HFFc6 (cell line): ENCODE measurements at regions not wholly inside any gene's neighbourhood (a gene's known extent, or its start where the extent isn't known, plus 50 kb on each side); places are given as distances from the start of the nearest gene placed in this dataset.
A peak's percentile ranks its signal among the peaks of the same experiment; 100 is the strongest.

Experiments used
- DNase-seq: peaks from one replicate; pipeline ENCODE4 v3.0.0-alpha.2; 2018
- H3K27ac Mint-ChIP-seq: 2 replicates; pipeline ENCODE4 v1.8.0; 2020; ENCODE audit warnings: mild to moderate bottlenecking, mixed read lengths
- H3K27me3 Mint-ChIP-seq: 2 replicates; pipeline ENCODE4 v1.8.0; 2021; ENCODE audit warnings: mild to moderate bottlenecking, moderate library complexity, mixed read lengths; ENCODE audit not compliant: insufficient read depth
- H3K36me3 Mint-ChIP-seq: 2 replicates; pipeline ENCODE4 v1.8.0; 2021; ENCODE audit warnings: low read depth, mixed read lengths
- H3K4me1 Mint-ChIP-seq: 2 replicates; pipeline ENCODE4 v1.8.0; 2020; ENCODE audit warnings: low read depth, mixed read lengths
- H3K4me3 Mint-ChIP-seq: 2 replicates; pipeline ENCODE4 v1.8.0; 2020; ENCODE audit warnings: mild to moderate bottlenecking, moderate library complexity, mixed read lengths
- H3K9me3 Mint-ChIP-seq: 2 replicates; pipeline ENCODE4 v1.8.0; 2020; ENCODE audit warnings: mild to moderate bottlenecking, mixed read lengths
- CTCF ChIP-seq: fragments of 200-600 bp; sonication (generic); IDR thresholded peaks from 2 replicates; pipeline ENCODE4 v1.5.0; 2021; ENCODE audit warnings: antibody characterized with exemption, mild to moderate bottlenecking

DNA sequence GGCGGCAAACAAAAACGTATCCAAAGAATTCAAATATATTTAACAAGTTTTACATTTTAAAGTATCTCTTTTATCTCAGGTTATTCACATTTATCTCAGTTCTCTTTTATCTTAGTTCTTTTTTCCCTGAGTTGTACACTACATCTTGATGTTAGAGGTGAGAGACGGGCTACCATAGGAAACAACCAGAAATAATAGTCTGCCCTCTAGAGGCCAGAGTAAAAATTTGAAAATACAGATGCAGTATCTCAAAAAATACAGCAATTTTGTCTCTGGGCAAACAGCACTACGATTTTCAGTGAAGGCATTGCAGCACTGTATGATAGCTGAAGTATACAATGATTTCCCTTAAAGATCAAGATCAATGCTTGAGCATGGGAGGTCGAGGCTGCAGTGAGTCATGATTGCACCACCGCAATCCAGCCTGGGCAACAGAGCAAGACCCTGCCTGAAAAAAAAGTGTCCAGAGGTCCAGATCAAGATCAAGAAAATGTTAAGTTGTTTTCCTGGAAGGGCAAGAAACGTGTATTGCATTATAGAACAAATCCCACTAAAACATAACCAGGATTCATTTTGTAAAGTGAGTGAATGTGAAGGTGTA lies 82.6 kb upstream of the ATP11B start:
- H3K9me3 Mint-ChIP-seq = no peaks in the 10 kb centered on the region
- no peak overlapping the region for H3K4me3 Mint-ChIP-seq
- peaks cover 18% of the 10 kb centered on the region for H3K27me3 Mint-ChIP-seq
- TF ChIP-seq CTCF = peak; percentile 87
- peak; percentile 27 for DNase-seq
- no peak overlapping the region for H3K27ac Mint-ChIP-seq
- H3K36me3 Mint-ChIP-seq = no peaks in the 10 kb centered on the region
- no peaks in the 10 kb centered on the region; the same call in 1 of the 2 replicates for H3K4me1 Mint-ChIP-seq

GRCh38 chr3:182711261-182711683 lies 82.0 kb upstream of the ATP11B start:
- Mint-ChIP-seq H3K27me3 (peaks cover 18% of the 10 kb centered on the region), H3K36me3 (no peaks in the 10 kb centered on the region), H3K4me3 (no peak overlapping the region), H3K4me1 (no peaks in the 10 kb centered on the region; the same call in 1 of the 2 replicates), H3K27ac (no peak overlapping the region), H3K9me3 (no peaks in the 10 kb centered on the region)
- TF ChIP-seq CTCF = no peak
- no peak for DNase-seq

DNA sequence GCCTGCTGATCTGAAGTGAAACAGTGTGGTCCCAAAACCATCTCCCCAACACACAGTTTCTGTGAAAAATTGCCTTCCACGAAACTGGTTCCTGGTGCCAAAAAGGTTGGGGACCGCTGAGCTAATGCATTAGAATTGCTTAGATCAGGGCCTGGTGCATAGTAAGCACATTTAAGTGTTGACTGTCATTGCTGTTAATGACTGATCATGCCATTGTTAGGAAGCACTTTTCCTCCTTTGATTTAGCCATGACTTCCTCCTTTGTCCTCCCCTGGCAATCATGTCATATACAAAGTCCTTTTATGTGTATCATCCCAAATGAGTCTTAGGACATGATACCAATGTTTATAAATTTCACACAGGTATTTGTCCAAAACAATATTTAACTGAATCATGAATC lies 81.5 kb upstream of the ATP11B start:
- no peaks in the 10 kb centered on the region for H3K36me3 Mint-ChIP-seq
- H3K4me1 Mint-ChIP-seq = no peaks in the 10 kb centered on the region; the same call in 1 of the 2 replicates
- H3K27ac Mint-ChIP-seq = no peak overlapping the region
- no peak for TF ChIP-seq CTCF
- H3K9me3 Mint-ChIP-seq = no peaks in the 10 kb centered on the region
- H3K27me3 Mint-ChIP-seq = peaks cover 18% of the 10 kb centered on the region
- no peak for DNase-seq
- no peak overlapping the region for H3K4me3 Mint-ChIP-seq

- H3K9me3 Mint-ChIP-seq = no peaks in the 10 kb centered on the region
- H3K27ac Mint-ChIP-seq = no peak overlapping the region
- no peak for DNase-seq
- H3K36me3 Mint-ChIP-seq = no peaks in the 10 kb centered on the region
- peaks cover 15% of the 10 kb centered on the region for H3K27me3 Mint-ChIP-seq
- TF ChIP-seq CTCF = no peak
- H3K4me3 Mint-ChIP-seq = no peak overlapping the region
- no peaks in the 10 kb centered on the region; the same call in 1 of the 2 replicates for H3K4me1 Mint-ChIP-seq
Measured at GRCh38 chr3:182713111-182713510, 80.2 kb upstream of the ATP11B start.

DNA sequence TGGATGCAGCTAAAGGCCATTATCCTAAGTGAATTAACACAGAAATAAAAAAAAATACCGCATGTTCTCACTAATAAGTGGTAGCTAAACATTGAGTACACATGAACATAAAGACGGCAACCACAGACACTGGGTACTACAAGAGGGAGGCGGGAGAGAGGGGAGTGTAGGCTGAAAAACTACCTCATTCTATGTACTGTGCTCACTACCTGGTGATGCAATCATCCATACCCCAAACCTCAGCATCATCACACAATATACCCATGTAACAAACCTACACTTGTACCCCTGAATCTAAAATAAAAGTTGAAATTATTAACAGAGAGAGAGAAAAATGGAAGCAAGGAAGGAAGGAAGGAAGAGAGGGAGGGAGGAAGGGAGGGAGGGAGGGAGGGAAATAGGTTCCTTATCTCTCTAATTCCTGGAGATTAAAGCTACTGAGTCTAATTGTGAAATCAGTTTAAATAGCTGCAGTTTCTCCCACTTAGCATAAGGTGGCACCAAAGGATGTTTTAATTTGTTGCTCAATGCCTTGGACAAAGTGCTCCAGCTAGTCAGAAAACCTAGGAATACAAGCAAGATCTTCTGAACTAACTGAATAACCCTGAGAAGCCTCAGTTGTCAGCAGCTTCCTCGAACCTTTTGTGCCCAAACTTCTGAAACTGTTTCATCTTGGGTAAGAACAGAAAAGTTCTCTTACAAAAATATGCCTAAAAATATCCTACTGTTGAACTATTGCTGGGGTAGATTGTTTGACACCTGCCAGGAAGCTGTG lies 79.4 kb upstream of the ATP11B start:
- Mint-ChIP-seq H3K27ac (no peak overlapping the region), H3K27me3 (peaks cover 12% of the 10 kb centered on the region), H3K4me1 (no peaks in the 10 kb centered on the region; the same call in 1 of the 2 replicates), H3K9me3 (no peaks in the 10 kb centered on the region), H3K4me3 (no peak overlapping the region), H3K36me3 (no peaks in the 10 kb centered on the region)
- peak; percentile 77 for TF ChIP-seq CTCF
- peak; percentile 69 for DNase-seq
